Loucy (cell line): ENCODE measurements at regions not wholly inside any gene's neighbourhood (a gene's known extent, or its start where the extent isn't known, plus 50 kb on each side); places are given as distances from the start of the nearest gene placed in this dataset.

Experiments
- H2AFZ ChIP-seq: fragments of 200-600 bp; sonication (generic); 2 replicates; pipeline ENCODE4 v1.6.0; 2016; ENCODE audit warnings: antibody characterized with exemption, mild to moderate bottlenecking, low read length, moderate library complexity
- H3F3A ChIP-seq: fragments of 200-600 bp; 2 replicates; pipeline ENCODE4 v1.6.0; 2016; ENCODE audit warnings: antibody characterized with exemption, low read depth, mild to moderate bottlenecking
- H3K27me3 ChIP-seq: fragments of 200-600 bp; sonication (generic); 2 replicates; pipeline ENCODE4 v1.6.1; 2014; ENCODE audit warnings: low read length, mild to moderate bottlenecking; ENCODE audit not compliant: insufficient read depth, poor library complexity, severe bottlenecking
- H3K36me3 ChIP-seq: fragments of 200-600 bp; sonication (generic); 2 replicates; pipeline ENCODE4 v1.6.1; 2016; ENCODE audit warnings: low read length; ENCODE audit not compliant: insufficient read depth
- H3K4me1 ChIP-seq: fragments of 200-600 bp; sonication (generic); 2 replicates; pipeline ENCODE4 v1.5.1; 2014; ENCODE audit warnings: low read length, mild to moderate bottlenecking; ENCODE audit not compliant: insufficient read depth, poor library complexity, severe bottlenecking
- H3K4me2 ChIP-seq: fragments of 200-600 bp; sonication (generic); 2 replicates; pipeline ENCODE4 v1.6.0; 2014; ENCODE audit warnings: antibody characterized with exemption, low read length, low read depth, mild to moderate bottlenecking; ENCODE audit not compliant: poor library complexity, severe bottlenecking
- H3K4me3 ChIP-seq: fragments of 200-600 bp; sonication (generic); 2 replicates; pipeline ENCODE4 v1.5.1; 2014; ENCODE audit warnings: low read length, mild to moderate bottlenecking, mixed read lengths; ENCODE audit not compliant: poor library complexity, severe bottlenecking
- H3K79me2 ChIP-seq: fragments of 200-600 bp; sonication (generic); 2 replicates; pipeline ENCODE4 v1.6.1; 2014; ENCODE audit warnings: low read length; ENCODE audit not compliant: insufficient read depth
- H3K9ac ChIP-seq: fragments of 200-600 bp; sonication (generic); 2 replicates; pipeline ENCODE4 v1.6.0; 2014; ENCODE audit warnings: mild to moderate bottlenecking, low read depth, low read length, moderate library complexity; ENCODE audit not compliant: poor library complexity, severe bottlenecking
- H3K9me2 ChIP-seq: fragments of 200-600 bp; sonication (generic); replicated peaks from 2 replicates; pipeline ENCODE4 v1.6.1; 2016; ENCODE audit warnings: low read depth, low read length, mixed read lengths
- H3K9me3 ChIP-seq: fragments of 200-600 bp; sonication (generic); 2 replicates; pipeline ENCODE4 v1.6.1; 2014; ENCODE audit warnings: mild to moderate bottlenecking, antibody characterized with exemption, low read length, low read depth; ENCODE audit not compliant: insufficient read depth
- H4K20me1 ChIP-seq: fragments of 200-600 bp; sonication (generic); 2 replicates; pipeline ENCODE4 v1.6.0; 2014; ENCODE audit warnings: antibody characterized with exemption, low read length, mild to moderate bottlenecking; ENCODE audit not compliant: insufficient read depth, poor library complexity, severe bottlenecking
- EZH2phosphoT487 ChIP-seq: fragments of 200-600 bp; IDR thresholded peaks from 2 replicates; pipeline ENCODE4 v1.6.1; 2018; ENCODE audit warnings: antibody characterized with exemption, mild to moderate bottlenecking, moderate library complexity, borderline replicate concordance
- TF ChIP-seq, protein P1 (sequence below): fragments of 200-600 bp; sonication (generic); conservative IDR thresholded peaks from 2 replicates; pipeline ENCODE4 v1.5.1; 2014; ENCODE audit warnings: mild to moderate bottlenecking, antibody characterized with exemption, low read length

DNA sequence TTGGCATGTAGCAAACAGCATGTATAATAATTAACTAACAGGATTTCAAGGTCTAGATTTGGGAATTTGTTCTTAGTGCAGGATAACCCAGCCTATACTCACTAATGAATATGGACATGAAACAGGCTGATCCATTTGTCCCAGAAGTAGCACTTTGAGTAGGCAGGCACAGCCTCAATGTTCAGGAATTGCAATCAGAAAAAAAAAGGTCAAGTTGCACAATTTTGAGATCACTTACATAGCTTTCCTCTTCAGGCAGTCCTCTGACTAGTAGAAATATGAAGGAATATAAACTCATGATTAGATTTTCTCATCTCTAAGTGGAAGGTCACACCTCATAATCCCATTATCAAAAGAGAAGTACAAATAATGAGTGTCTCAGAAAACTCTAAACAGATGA is 921.4 kb upstream of the CELF2 start:
- H4K20me1 ChIP-seq: no peaks in the 10 kb centered on the region
- no peaks in the 10 kb centered on the region for H3K36me3 ChIP-seq
- no peaks in the 10 kb centered on the region for H3K9me3 ChIP-seq
- no peaks in the 10 kb centered on the region for H3K27me3 ChIP-seq
- TF ChIP-seq EZH2phosphoT487: no peak
- TF ChIP-seq, protein P1, sequence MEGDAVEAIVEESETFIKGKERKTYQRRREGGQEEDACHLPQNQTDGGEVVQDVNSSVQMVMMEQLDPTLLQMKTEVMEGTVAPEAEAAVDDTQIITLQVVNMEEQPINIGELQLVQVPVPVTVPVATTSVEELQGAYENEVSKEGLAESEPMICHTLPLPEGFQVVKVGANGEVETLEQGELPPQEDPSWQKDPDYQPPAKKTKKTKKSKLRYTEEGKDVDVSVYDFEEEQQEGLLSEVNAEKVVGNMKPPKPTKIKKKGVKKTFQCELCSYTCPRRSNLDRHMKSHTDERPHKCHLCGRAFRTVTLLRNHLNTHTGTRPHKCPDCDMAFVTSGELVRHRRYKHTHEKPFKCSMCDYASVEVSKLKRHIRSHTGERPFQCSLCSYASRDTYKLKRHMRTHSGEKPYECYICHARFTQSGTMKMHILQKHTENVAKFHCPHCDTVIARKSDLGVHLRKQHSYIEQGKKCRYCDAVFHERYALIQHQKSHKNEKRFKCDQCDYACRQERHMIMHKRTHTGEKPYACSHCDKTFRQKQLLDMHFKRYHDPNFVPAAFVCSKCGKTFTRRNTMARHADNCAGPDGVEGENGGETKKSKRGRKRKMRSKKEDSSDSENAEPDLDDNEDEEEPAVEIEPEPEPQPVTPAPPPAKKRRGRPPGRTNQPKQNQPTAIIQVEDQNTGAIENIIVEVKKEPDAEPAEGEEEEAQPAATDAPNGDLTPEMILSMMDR: no peak
- H3K4me1 ChIP-seq: no peaks in the 10 kb centered on the region
- no peak overlapping the region for H3K4me3 ChIP-seq
- H3K9me2 ChIP-seq: no peaks in the 10 kb centered on the region
- H3K9ac ChIP-seq: no peak overlapping the region
- H3K4me2 ChIP-seq: no peak overlapping the region
- no peaks in the 10 kb centered on the region for H3F3A ChIP-seq
- no peak overlapping the region for H2AFZ ChIP-seq
- H3K79me2 ChIP-seq: no peaks in the 10 kb centered on the region

DNA sequence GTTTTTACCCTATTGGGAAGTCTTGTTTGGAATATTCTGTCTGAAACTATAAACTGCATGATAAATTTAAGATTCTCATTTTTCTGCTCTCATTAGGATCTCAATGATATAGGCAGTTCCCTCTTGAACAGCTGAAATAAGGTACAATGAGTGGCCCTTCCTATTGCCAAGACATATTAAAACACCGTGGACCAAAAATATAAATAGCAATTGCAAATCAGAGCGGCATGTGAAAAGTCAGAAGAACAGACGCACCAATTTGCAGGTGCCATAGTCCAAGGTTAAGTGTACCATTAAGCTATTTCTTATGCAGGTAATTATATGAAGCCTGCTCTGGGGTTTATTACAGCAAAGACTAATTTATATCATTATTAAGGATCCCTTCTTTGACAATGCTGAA is 920.8 kb upstream of the CELF2 start:
- no peaks in the 10 kb centered on the region for H4K20me1 ChIP-seq

DNA sequence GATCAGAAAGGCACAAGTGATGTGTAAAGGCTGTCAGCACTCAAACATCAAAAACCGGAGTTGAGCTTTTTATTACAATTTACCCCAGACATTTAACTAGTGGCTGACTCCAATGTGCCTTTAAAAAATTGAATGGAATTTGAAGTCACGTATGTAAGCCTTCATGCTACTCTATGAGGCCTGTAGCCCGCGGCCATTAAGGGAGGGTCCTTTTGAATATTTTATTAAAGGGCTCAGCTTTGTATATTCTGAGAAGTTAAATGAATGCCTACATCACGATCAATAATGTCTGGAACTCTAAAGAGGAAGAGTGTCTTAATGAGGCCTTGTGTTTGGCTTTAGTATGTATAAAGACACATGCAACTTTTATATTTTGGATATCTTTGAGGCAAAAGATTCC is 916.6 kb upstream of the CELF2 start:
- no peaks in the 10 kb centered on the region for H3F3A ChIP-seq
- no peaks in the 10 kb centered on the region for H3K9me2 ChIP-seq
- no peaks in the 10 kb centered on the region for H3K79me2 ChIP-seq
- H3K9ac ChIP-seq: no peak overlapping the region
- H3K36me3 ChIP-seq: no peaks in the 10 kb centered on the region
- H4K20me1 ChIP-seq: no peaks in the 10 kb centered on the region
- no peaks in the 10 kb centered on the region for H3K27me3 ChIP-seq
- no peak overlapping the region for H2AFZ ChIP-seq
- no peaks in the 10 kb centered on the region for H3K9me3 ChIP-seq
- no peak overlapping the region for H3K4me2 ChIP-seq
- H3K4me3 ChIP-seq: no peak overlapping the region
- no peak for TF ChIP-seq EZH2phosphoT487
- TF ChIP-seq, protein P1: no peak
- no peaks in the 10 kb centered on the region for H3K4me1 ChIP-seq

More for the DNA sequence above, 920.8 kb upstream of the CELF2 start:
- Histone ChIP-seq H3F3A (no peaks in the 10 kb centered on the region), H3K27me3 (no peaks in the 10 kb centered on the region), H2AFZ (no peak overlapping the region), H3K4me1 (no peaks in the 10 kb centered on the region), H3K79me2 (no peaks in the 10 kb centered on the region), H3K9me3 (no peaks in the 10 kb centered on the region), H3K9ac (no peak overlapping the region), H3K9me2 (no peaks in the 10 kb centered on the region), H3K4me2 (no peak overlapping the region), H3K36me3 (no peaks in the 10 kb centered on the region), H3K4me3 (no peak overlapping the region)
- TF ChIP-seq, protein P1: no peak
- no peak for TF ChIP-seq EZH2phosphoT487
